H1 (cell line): ENCODE measurements at regions not wholly inside any gene's neighbourhood (a gene's known extent, or its start where the extent isn't known, plus 50 kb on each side); places are given as distances from the start of the nearest gene placed in this dataset.

Source experiments
- CTCF ChIA-PET: fragments of 300-600 bp; sonication (Branson Sonifier 250); formaldehyde crosslinking; loops from one replicate; lab custom pipeline; 2021; ENCODE audit not compliant: partially characterized antibody; lab: Charles Lee
- POLR2A ChIA-PET: fragments of 300-600 bp; sonication (Branson Sonifier 250); formaldehyde crosslinking; loops from one replicate; lab custom pipeline; 2021; ENCODE audit warnings: inconsistent platforms; ENCODE audit not compliant: partially characterized antibody; lab: Charles Lee
- DNase-seq, 2 experiments: peaks; one replicate each; pipeline versions ENCODE4 v3.0.0 to v3.0.0-alpha.2; 2010 to 2022; ENCODE audit warnings: low spot score in 2 of 2, low read depth in 1 of 2, mixed read lengths in 1 of 2
- FAIRE-seq: peaks from 2 replicates; lab custom pipeline; 2011; peaks lifted over from hg19 to GRCh38; lab: Jason Lieb, UNC
- H2AFZ ChIP-seq: 2 replicates; pipeline ENCODE4 v1.8.1; 2012; ENCODE audit warnings: low read length, inconsistent platforms
- H2AK5ac ChIP-seq: 2 replicates; pipeline ENCODE4 v1.6.1; 2013; ENCODE audit warnings: low read depth, low read length
- H2BK120ac ChIP-seq: replicated peaks from 2 replicates; pipeline ENCODE3; 2013; ENCODE audit warnings: low read depth, low read length, inconsistent platforms
- H2BK12ac ChIP-seq: 2 replicates; pipeline ENCODE4 v1.6.1; 2013; ENCODE audit warnings: low read depth, low read length
- H2BK15ac ChIP-seq: 2 replicates; pipeline ENCODE4 v1.6.1; 2013; ENCODE audit warnings: low read length
- H2BK20ac ChIP-seq: 2 replicates; pipeline ENCODE4 v1.6.1; 2013; ENCODE audit warnings: low read length
- H2BK5ac ChIP-seq: 2 replicates; pipeline ENCODE4 v1.6.1; 2013; ENCODE audit warnings: low read depth, low read length
- H3K14ac ChIP-seq: 2 replicates; pipeline ENCODE4 v1.6.1; 2013; ENCODE audit warnings: inconsistent platforms; ENCODE audit not compliant: insufficient read length
- H3K18ac ChIP-seq: 2 replicates; pipeline ENCODE4 v1.6.1; 2013; ENCODE audit warnings: low read length; ENCODE audit errors: extremely low read depth
- H3K23ac ChIP-seq: 2 replicates; pipeline ENCODE4 v1.6.1; 2013; ENCODE audit warnings: inconsistent platforms; ENCODE audit not compliant: insufficient read length
- H3K23me2 ChIP-seq: 2 replicates; pipeline ENCODE4 v1.6.1; 2013; ENCODE audit warnings: low read depth, low read length
- H3K27ac ChIP-seq: 2 replicates; pipeline ENCODE4 v1.6.1; 2011; ENCODE audit warnings: low read depth, low read length, inconsistent platforms
- H3K27me3 ChIP-seq, 4 experiments: replicated peaks in 1 of 4; 1 replicate in 1 of 4; 2 replicates in 3 of 4; pipeline versions ENCODE4 v1.6.1 to v1.8.1; 2011 to 2013; ENCODE audit warnings: low read length in 3 of 4, mild to moderate bottlenecking in 3 of 4, inconsistent platforms in 2 of 4, mixed read lengths in 2 of 4, moderate library complexity in 1 of 4; ENCODE audit not compliant: control insufficient read depth in 3 of 4, insufficient read depth in 3 of 4; ENCODE audit errors: extremely low read depth in 1 of 4
- H3K36me3 ChIP-seq, 4 experiments: 2 replicates each; pipeline versions ENCODE4 v1.6.1 to v1.8.1; 2011 to 2013; ENCODE audit warnings: mild to moderate bottlenecking in 4 of 4, low read length in 3 of 4, moderate library complexity in 2 of 4, control low read depth in 1 of 4, inconsistent platforms in 1 of 4; ENCODE audit not compliant: insufficient read depth in 4 of 4, control insufficient read depth in 2 of 4
- H3K4ac ChIP-seq: replicated peaks from 2 replicates; pipeline ENCODE3; 2013; ENCODE audit warnings: low read length, low read depth, mixed read lengths, inconsistent platforms; ENCODE audit not compliant: insufficient read length
- H3K4me1 ChIP-seq, 4 experiments: replicated peaks in 1 of 4; 1 replicate in 1 of 4; 2 replicates in 3 of 4; pipeline versions ENCODE4 v1.6.1 to v1.8.1; 2011 to 2013; ENCODE audit warnings: low read length in 3 of 4, inconsistent platforms in 2 of 4, mixed read lengths in 1 of 4; ENCODE audit not compliant: insufficient read depth in 4 of 4, control insufficient read depth in 3 of 4
- H3K4me2 ChIP-seq, 2 experiments: 2 replicates each; pipeline versions ENCODE4 v1.6.1 to v1.8.1; 2011 to 2013; ENCODE audit warnings: low read depth in 2 of 2, low read length in 2 of 2, control low read depth in 1 of 2, inconsistent platforms in 1 of 2, mild to moderate bottlenecking in 1 of 2; ENCODE audit not compliant: insufficient read depth in 1 of 2
- H3K4me3 ChIP-seq, 4 experiments: fragments of 200-600, 300-600 bp in 1 of 4; sonication (generic), shearing (Covaris generic), sonication (Bioruptor Twin) in 1 of 4; 2 replicates each; pipeline versions ENCODE4 v1.5.1 to v1.8.1; 2011 to 2016; ENCODE audit warnings: low read length in 4 of 4, low read depth in 3 of 4, control low read depth in 2 of 4, inconsistent platforms in 2 of 4, mild to moderate bottlenecking in 2 of 4, mixed read lengths in 1 of 4, moderate library complexity in 1 of 4; ENCODE audit not compliant: insufficient read depth in 2 of 4; ENCODE audit errors: extremely low read depth in 1 of 4
- H3K56ac ChIP-seq: replicated peaks from 2 replicates; pipeline ENCODE3; 2013; ENCODE audit warnings: low read depth, mild to moderate bottlenecking, mixed read lengths, low read length, inconsistent platforms; ENCODE audit not compliant: insufficient read length
- H3K79me1 ChIP-seq: 2 replicates; pipeline ENCODE4 v1.6.1; 2013; ENCODE audit warnings: low read depth, low read length, control low read depth
- H3K79me2 ChIP-seq, 2 experiments: 2 replicates each; pipeline versions ENCODE4 v1.6.1 to v1.8.1; 2012 to 2013; ENCODE audit warnings: low read length in 2 of 2, mild to moderate bottlenecking in 2 of 2, inconsistent platforms in 1 of 2; ENCODE audit not compliant: insufficient read depth in 2 of 2, control insufficient read depth in 1 of 2
- H3K9ac ChIP-seq, 4 experiments: replicated peaks in 1 of 4; 1 replicate in 1 of 4; 2 replicates in 3 of 4; pipeline versions ENCODE4 v1.6.1 to v1.8.1; 2011 to 2013; ENCODE audit warnings: low read depth in 3 of 4, low read length in 3 of 4, control low read depth in 2 of 4, mild to moderate bottlenecking in 2 of 4, moderate library complexity in 2 of 4, inconsistent platforms in 1 of 4; ENCODE audit errors: extremely low read depth in 1 of 4
- H3K9me3 ChIP-seq, 2 experiments: 2 replicates each; pipeline versions ENCODE4 v1.6.1 to v1.8.1; 2012 to 2013; ENCODE audit warnings: mild to moderate bottlenecking in 2 of 2, moderate library complexity in 2 of 2, control low read depth in 1 of 2, inconsistent platforms in 1 of 2, low read depth in 1 of 2, low read length in 1 of 2, mixed read lengths in 1 of 2; ENCODE audit not compliant: insufficient read depth in 2 of 2
- H4K20me1 ChIP-seq, 2 experiments: replicated peaks in 1 of 2; 2 replicates each; pipeline versions ENCODE3 to v1.8.1; 2011 to 2013; ENCODE audit warnings: inconsistent platforms in 2 of 2, low read length in 2 of 2, mild to moderate bottlenecking in 1 of 2; ENCODE audit not compliant: insufficient read depth in 2 of 2, control insufficient read depth in 1 of 2
- H4K5ac ChIP-seq: 2 replicates; pipeline ENCODE4 v1.6.1; 2013; ENCODE audit warnings: low read length, low read depth, mixed read lengths, inconsistent platforms; ENCODE audit not compliant: insufficient read length
- H4K8ac ChIP-seq: 2 replicates; pipeline ENCODE4 v1.8.0; 2013; ENCODE audit warnings: mild to moderate bottlenecking, moderate library complexity, low read length, inconsistent platforms; ENCODE audit not compliant: insufficient read depth; ENCODE audit errors: extremely low read depth
- H4K91ac ChIP-seq: replicated peaks from 2 replicates; pipeline ENCODE3; 2013; ENCODE audit warnings: low read length, mixed read lengths, inconsistent platforms; ENCODE audit not compliant: insufficient read length
- BCL11A ChIP-seq, 2 experiments: IDR thresholded peaks; one replicate each; pipeline ENCODE4 v1.6.1; 2011; ENCODE audit warnings: low read depth in 2 of 2, low read length in 2 of 2, mild to moderate bottlenecking in 2 of 2
- MAX ChIP-seq: IDR thresholded peaks from 2 replicates; pipeline ENCODE4 v1.6.1; 2012; ENCODE audit warnings: inconsistent platforms
- SUZ12 ChIP-seq: fragments of 200-600 bp; sonication (generic); IDR thresholded peaks from 2 replicates; pipeline ENCODE4 v1.6.1; 2012; ENCODE audit warnings: mild to moderate bottlenecking, inconsistent platforms, low read length, moderate library complexity, mixed read lengths
- WGBS, 2 experiments: shearing (Covaris generic) in 1 of 2; methylation state at CpG; one replicate each; pipeline versions ENCODE4 v1.1.6 to v1.1.7; 2013 to 2015; ENCODE audit warnings: low lambda C conversion rate in 2 of 2, mixed read lengths in 2 of 2, inconsistent platforms in 1 of 2, low coverage in 1 of 2, missing lambda C conversion rate in 1 of 2; ENCODE audit not compliant: insufficient replicate concordance in 2 of 2, insufficient coverage in 1 of 2, insufficient read length in 1 of 2; ENCODE audit errors: extremely low coverage in 1 of 2, missing lambda C conversion rate in 1 of 2; 5-methylcytosine and 5-hydroxymethylcytosine counted together

DNA sequence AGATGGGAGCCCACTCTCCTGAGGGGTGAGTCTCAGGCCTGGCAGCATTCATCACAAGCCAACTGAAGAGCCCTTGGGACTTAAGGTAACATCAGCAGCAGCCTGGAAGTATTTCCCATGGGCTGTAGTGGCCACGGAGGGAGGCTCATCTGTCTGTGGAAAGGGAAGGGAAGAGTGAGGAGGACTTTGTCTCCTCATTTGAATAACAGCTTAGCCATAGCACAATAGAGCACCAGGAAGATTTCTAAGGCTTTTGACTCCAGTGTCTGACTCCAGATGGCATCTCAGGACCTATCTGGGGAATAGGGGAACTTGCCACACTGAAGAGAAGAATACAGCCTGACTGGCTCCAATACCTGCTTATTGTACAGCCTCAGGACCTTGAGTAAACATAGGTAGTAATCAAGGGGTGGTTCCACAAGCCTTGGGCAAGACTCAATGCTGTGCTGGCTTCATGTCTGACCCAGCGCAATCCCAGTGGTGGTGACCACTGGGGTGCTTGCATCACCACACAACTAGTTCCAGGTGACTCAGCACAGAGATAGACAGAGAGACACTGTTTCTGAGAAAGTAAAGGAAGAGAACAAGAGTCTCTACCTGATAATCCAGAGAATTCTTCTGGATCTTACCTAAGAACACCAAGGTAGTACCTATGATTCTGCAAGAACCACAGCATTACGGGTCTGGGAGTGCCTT lies 510.5 kb upstream of the CCDC179 start:
- DNase-seq (no peak), FAIRE-seq (no peak)
- Histone ChIP-seq H4K20me1 (no peaks in the 10 kb centered on the region), H2BK5ac (no peak overlapping the region), H3K9ac (no peak overlapping the region), H3K23me2 (no peaks in the 10 kb centered on the region), H3K4me3 (no peak overlapping the region), H4K91ac (no peak overlapping the region), H3K23ac (no peak overlapping the region), H3K9me3 (no peaks in the 10 kb centered on the region), H2BK120ac (no peak overlapping the region), H2AK5ac (no peak overlapping the region), H4K8ac (no peak overlapping the region), H3K79me2 (no peaks in the 10 kb centered on the region), H3K36me3 (no peaks in the 10 kb centered on the region), H2BK12ac (no peak overlapping the region), H3K79me1 (no peaks in the 10 kb centered on the region), H3K27ac (no peak overlapping the region), H3K56ac (no peak overlapping the region), H3K27me3 (no peaks in the 10 kb centered on the region), H3K4ac (no peak overlapping the region), H2BK15ac (no peak overlapping the region; the same call in 1 of the 2 replicates), H3K14ac (no peak overlapping the region), H2AFZ (peak overlapping the region; percentile 22; the same call in 1 of the 2 replicates), H3K4me2 (no peak overlapping the region), H3K4me1 (no peaks in the 10 kb centered on the region), H3K18ac (no peak overlapping the region), H4K5ac (no peak overlapping the region), H2BK20ac (no peak overlapping the region)
- CTCF ChIA-PET: no interaction called here
- POLR2A ChIA-PET: no interaction called here
- no peak for TF ChIP-seq MAX
- TF ChIP-seq SUZ12: no peak
- no peak for TF ChIP-seq BCL11A (IDR thresholded peaks at IDR 0.05; ENCODE audit: low read depth in 2 of 2, low read length in 2 of 2)
- 59% methylated on average over 3 of the region's 3 CpGs; no CpG with 5 or more reads in 1 of the 2 experiments for WGBS, 2 experiments
